Naive thymus-derived CD4-positive, alpha-beta T cell (primary cell): ENCODE measurements at regions not wholly inside any gene's neighbourhood (a gene's known extent, or its start where the extent isn't known, plus 50 kb on each side); places are given as distances from the start of the nearest gene placed in this dataset.

Source experiments
- ATAC-seq: fragments of 150-1000 bp; cut with Tn5 transposase; 2 replicates; pipeline ENCODE4 v1.10.0; 2021; ENCODE audit warnings: mild to moderate bottlenecking, moderate library complexity
- CTCF ChIA-PET: fragments of 350-600 bp; sonication (Branson Sonifier 250); formaldehyde crosslinking; loops from one replicate; lab custom pipeline; 2021; ENCODE audit warnings: antibody characterized with exemption; lab: Charles Lee
- POLR2A ChIA-PET: fragments of 350-600 bp; sonication (Branson Sonifier 250); formaldehyde crosslinking; loops from one replicate; lab custom pipeline; 2021; ENCODE audit warnings: antibody characterized with exemption, inconsistent platforms; lab: Charles Lee
- DNase-seq, 9 donors: peaks; one replicate each; pipeline versions ENCODE4 v3.0.0 to v3.0.0-alpha.2; 2020 to 2022; ENCODE audit warnings: mixed read lengths in 1 of 9
- H3K27ac ChIP-seq: one replicate; pipeline ENCODE4 v1.7.0; 2013; ENCODE audit warnings: mild to moderate bottlenecking, low read depth, low read length, moderate library complexity
- H3K27me3 ChIP-seq, 2 donors: one replicate each; pipeline ENCODE4 v1.7.0; 2013; ENCODE audit warnings: low read length in 2 of 2, mild to moderate bottlenecking in 2 of 2, moderate library complexity in 2 of 2; ENCODE audit not compliant: control insufficient read depth in 2 of 2, insufficient read depth in 2 of 2
- H3K36me3 ChIP-seq, 3 experiments: 1 replicate in 2 of 3; 2 replicates in 1 of 3; pipeline ENCODE4 v1.7.0; 2013; ENCODE audit warnings: low read length in 3 of 3, mild to moderate bottlenecking in 3 of 3, moderate library complexity in 1 of 3; ENCODE audit not compliant: insufficient read depth in 3 of 3, control insufficient read depth in 2 of 3
- H3K4me1 ChIP-seq, 2 donors: one replicate each; pipeline ENCODE4 v1.7.0; 2013; ENCODE audit warnings: low read length in 2 of 2, mild to moderate bottlenecking in 2 of 2, moderate library complexity in 1 of 2; ENCODE audit not compliant: control insufficient read depth in 2 of 2, insufficient read depth in 2 of 2
- H3K4me3 ChIP-seq: 2 replicates; pipeline ENCODE4 v1.7.0; 2013; ENCODE audit warnings: mild to moderate bottlenecking, low read length
- H3K9me3 ChIP-seq, 3 experiments: 1 replicate in 2 of 3; 2 replicates in 1 of 3; pipeline ENCODE4 v1.7.0; 2013; ENCODE audit warnings: low read length in 3 of 3; ENCODE audit not compliant: control insufficient read depth in 2 of 3
- H3K27ac Mint-ChIP-seq, 9 donors: one replicate each; pipeline ENCODE4 v1.8.0; 2020 to 2022; ENCODE audit warnings: mixed read lengths in 9 of 9, mild to moderate bottlenecking in 8 of 9, moderate library complexity in 5 of 9, inconsistent platforms in 2 of 9
- H3K27me3 Mint-ChIP-seq, 5 donors: one replicate each; pipeline ENCODE4 v1.8.0; 2021 to 2022; ENCODE audit warnings: mixed read lengths in 5 of 5, mild to moderate bottlenecking in 1 of 5
- H3K36me3 Mint-ChIP-seq, 5 donors: one replicate each; pipeline ENCODE4 v1.8.0; 2020 to 2022; ENCODE audit warnings: mixed read lengths in 5 of 5, mild to moderate bottlenecking in 3 of 5, inconsistent platforms in 1 of 5
- H3K4me1 Mint-ChIP-seq, 7 donors: one replicate each; pipeline ENCODE4 v1.8.0; 2020 to 2022; ENCODE audit warnings: mixed read lengths in 7 of 7, mild to moderate bottlenecking in 3 of 7, inconsistent platforms in 1 of 7
- H3K4me3 Mint-ChIP-seq, 10 donors: one replicate each; pipeline ENCODE4 v1.8.0; 2020 to 2022; ENCODE audit warnings: mild to moderate bottlenecking in 10 of 10, mixed read lengths in 10 of 10, moderate library complexity in 6 of 10, inconsistent platforms in 2 of 10
- H3K9me3 Mint-ChIP-seq, 11 donors: one replicate each; pipeline ENCODE4 v1.8.0; 2020 to 2022; ENCODE audit warnings: mixed read lengths in 11 of 11, mild to moderate bottlenecking in 4 of 11, inconsistent platforms in 1 of 11, moderate library complexity in 1 of 11
- intact Hi-C, 2 donors: fragments of 100-400 bp; cut with micrococcal nuclease; formaldehyde crosslinking; loops; one replicate each; pipeline ENCODE4 v1.15.1; 2023

DNA sequence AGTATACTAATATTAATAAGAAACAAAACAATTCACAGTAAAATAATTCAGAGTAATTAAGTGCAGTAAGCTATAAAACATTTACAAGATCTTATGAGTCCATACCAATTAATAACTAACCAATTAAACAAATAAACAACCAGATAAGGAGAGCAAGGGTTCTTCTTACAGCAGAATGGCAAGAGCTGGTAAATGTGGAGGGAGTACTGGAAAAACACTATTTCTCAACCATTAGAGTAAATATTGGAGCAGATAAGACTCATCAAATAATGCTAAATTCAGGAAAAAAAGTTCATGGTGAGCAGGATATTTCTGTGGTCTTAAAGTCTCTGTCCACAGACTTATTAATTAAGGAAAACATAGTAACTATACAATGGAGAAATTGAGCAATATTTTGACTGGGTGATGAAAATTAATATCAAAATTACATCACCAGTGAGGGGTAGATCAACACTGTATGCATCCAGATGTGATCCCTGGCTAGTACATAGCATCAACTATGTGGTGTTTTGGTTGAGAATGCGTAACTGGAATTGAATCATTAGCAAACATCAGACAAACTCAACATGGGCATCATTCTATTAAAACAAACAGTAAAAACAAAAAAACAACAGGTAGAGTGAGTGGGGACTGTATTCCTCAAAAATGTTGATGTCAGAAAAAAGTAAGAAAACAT is 1376.7 kb downstream of the PCDH19 start:
- H3K4me3 ChIP-seq: no peak overlapping the region
- ATAC-seq (no peak), DNase-seq (no peak)
- ChIA-PET POLR2A (no interaction called here), CTCF (no interaction called here)
- Mint-ChIP-seq H3K9me3 (no peaks in the 10 kb centered on the region), H3K27me3 (no peaks in the 10 kb centered on the region), H3K4me3 (no peak overlapping the region), H3K4me1 (no peaks in the 10 kb centered on the region), H3K36me3 (no peaks in the 10 kb centered on the region), H3K27ac (no peak overlapping the region)
- H3K4me1 ChIP-seq: no peaks in the 10 kb centered on the region
- no peak overlapping the region for H3K27ac ChIP-seq
- H3K36me3 ChIP-seq: no peaks in the 10 kb centered on the region
- no peaks in the 10 kb centered on the region for H3K9me3 ChIP-seq
- H3K27me3 ChIP-seq: no peaks in the 10 kb centered on the region
- intact Hi-C loops: no loop called here

GRCh38 chrX:99010957-99011356 is 1399.1 kb downstream of the PCDH19 start:
- intact Hi-C loops: no loop called here
- H3K4me3 Mint-ChIP-seq: no peak overlapping the region
- H3K4me3 ChIP-seq: no peak overlapping the region
- no peaks in the 10 kb centered on the region for H3K4me1 Mint-ChIP-seq
- ChIA-PET POLR2A (no interaction called here), CTCF (no interaction called here)
- H3K36me3 Mint-ChIP-seq: no peaks in the 10 kb centered on the region
- H3K27ac ChIP-seq: no peak overlapping the region
- no peak for DNase-seq
- no peaks in the 10 kb centered on the region for H3K27me3 ChIP-seq
- no peak overlapping the region for H3K27ac Mint-ChIP-seq
- no peak for ATAC-seq
- H3K9me3 ChIP-seq: no peaks in the 10 kb centered on the region
- no peaks in the 10 kb centered on the region for H3K27me3 Mint-ChIP-seq
- H3K9me3 Mint-ChIP-seq: peaks cover 0 to 5% (median 0%) of the 10 kb centered on the region in 11 donors
- no peaks in the 10 kb centered on the region for H3K36me3 ChIP-seq
- no peaks in the 10 kb centered on the region for H3K4me1 ChIP-seq

GRCh38 chrX:99001286-99001685 is 1408.8 kb downstream of the PCDH19 start:
- H3K27ac Mint-ChIP-seq: no peak overlapping the region
- H3K36me3 Mint-ChIP-seq: no peaks in the 10 kb centered on the region
- ChIA-PET CTCF (no interaction called here), POLR2A (no interaction called here)
- intact Hi-C loops: no loop called here
- no peak overlapping the region for H3K4me3 Mint-ChIP-seq
- no peak overlapping the region for H3K27ac ChIP-seq
- H3K36me3 ChIP-seq: no peaks in the 10 kb centered on the region
- peaks cover 0 to 18% (median 4%) of the 10 kb centered on the region in 11 donors for H3K9me3 Mint-ChIP-seq
- H3K27me3 Mint-ChIP-seq: no peaks in the 10 kb centered on the region
- no peaks in the 10 kb centered on the region for H3K4me1 Mint-ChIP-seq
- no peaks in the 10 kb centered on the region for H3K9me3 ChIP-seq
- no peaks in the 10 kb centered on the region for H3K4me1 ChIP-seq
- no peak for DNase-seq
- no peak for ATAC-seq
- no peaks in the 10 kb centered on the region for H3K27me3 ChIP-seq
- no peak overlapping the region for H3K4me3 ChIP-seq

- Histone ChIP-seq H3K9me3 (no peaks in the 10 kb centered on the region), H3K27ac (no peak overlapping the region), H3K4me3 (no peak overlapping the region), H3K27me3 (no peaks in the 10 kb centered on the region), H3K4me1 (no peaks in the 10 kb centered on the region), H3K36me3 (no peaks in the 10 kb centered on the region)
- H3K27me3 Mint-ChIP-seq: no peaks in the 10 kb centered on the region
- no peaks in the 10 kb centered on the region for H3K4me1 Mint-ChIP-seq
- no peaks in the 10 kb centered on the region for H3K36me3 Mint-ChIP-seq
- ATAC-seq: no peak
- DNase-seq: no peak
- H3K27ac Mint-ChIP-seq: no peak overlapping the region
- peaks cover 0 to 3% (median 0%) of the 10 kb centered on the region in 11 donors for H3K9me3 Mint-ChIP-seq
- ChIA-PET POLR2A (no interaction called here), CTCF (no interaction called here)
- intact Hi-C loops: no loop called here
- H3K4me3 Mint-ChIP-seq: no peak overlapping the region
Measured at GRCh38 chrX:98962996-98963395, 1447.1 kb downstream of the PCDH19 start.

DNA sequence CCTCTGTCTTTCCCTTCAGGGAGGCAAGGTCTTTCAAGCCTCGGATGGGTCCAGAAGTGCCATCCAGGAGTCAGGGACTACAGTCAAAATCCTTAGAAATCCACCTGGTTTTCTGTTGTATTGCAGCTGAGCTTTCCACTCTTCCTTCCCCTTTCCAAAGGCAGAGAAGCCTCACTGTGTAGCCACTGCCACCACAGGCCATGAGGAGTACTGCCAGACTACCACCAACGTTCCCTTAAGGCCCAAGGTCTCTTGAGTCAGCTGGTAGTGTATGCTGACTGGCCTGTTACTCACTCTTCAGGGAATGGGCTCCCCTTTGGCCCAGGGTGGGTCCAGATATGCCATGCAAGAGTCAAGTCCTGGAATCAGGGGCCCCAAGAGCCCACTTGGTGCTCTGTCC is 1454.1 kb downstream of the PCDH19 start:
- H3K27me3 ChIP-seq: no peaks in the 10 kb centered on the region
- POLR2A ChIA-PET: no interaction called here

DNA sequence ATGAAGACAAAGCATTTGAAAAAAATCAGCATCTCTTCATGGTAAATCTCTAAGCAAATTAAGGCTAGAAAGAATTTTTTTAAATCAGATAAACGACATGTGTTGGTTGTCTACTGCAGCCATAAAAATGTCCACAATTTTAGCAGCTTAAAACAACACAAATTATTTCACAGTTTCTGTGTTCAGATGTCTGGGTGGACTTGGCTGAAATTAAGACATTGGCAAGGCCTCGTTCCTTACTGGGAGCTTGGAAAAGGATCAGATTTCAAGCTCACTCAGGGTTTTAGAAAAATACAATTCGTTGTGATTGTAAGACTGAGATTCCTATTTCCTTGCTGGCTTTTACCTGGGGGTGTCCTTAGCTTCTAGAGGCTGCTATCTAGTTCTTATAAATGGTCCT is 1470.6 kb downstream of the PCDH19 start:
- Mint-ChIP-seq H3K27ac (no peak overlapping the region), H3K4me3 (no peak overlapping the region), H3K4me1 (no peaks in the 10 kb centered on the region), H3K9me3 (peaks cover 0 to 5% (median 0%) of the 10 kb centered on the region in 11 donors), H3K36me3 (no peaks in the 10 kb centered on the region), H3K27me3 (no peaks in the 10 kb centered on the region)
- ATAC-seq (no peak), DNase-seq (no peak)
- no peaks in the 10 kb centered on the region for H3K9me3 ChIP-seq
- no peaks in the 10 kb centered on the region for H3K4me1 ChIP-seq
- ChIA-PET CTCF (no interaction called here), POLR2A (no interaction called here)
- intact Hi-C loops: no loop called here
- no peak overlapping the region for H3K4me3 ChIP-seq
- no peaks in the 10 kb centered on the region for H3K36me3 ChIP-seq
- H3K27ac ChIP-seq: no peak overlapping the region
- no peaks in the 10 kb centered on the region for H3K27me3 ChIP-seq

More for the DNA sequence above, 1454.1 kb downstream of the PCDH19 start:
- Histone ChIP-seq H3K27ac (no peak overlapping the region), H3K4me3 (no peak overlapping the region), H3K36me3 (no peaks in the 10 kb centered on the region), H3K9me3 (no peaks in the 10 kb centered on the region), H3K4me1 (no peaks in the 10 kb centered on the region)
- Mint-ChIP-seq H3K4me1 (no peaks in the 10 kb centered on the region), H3K27ac (no peak overlapping the region), H3K4me3 (no peak overlapping the region), H3K9me3 (peaks cover 0 to 18% (median 2%) of the 10 kb centered on the region in 11 donors), H3K36me3 (no peaks in the 10 kb centered on the region), H3K27me3 (no peaks in the 10 kb centered on the region)
- no peak for DNase-seq
- CTCF ChIA-PET: no interaction called here
- intact Hi-C loops: no loop called here
- ATAC-seq: no peak

DNA sequence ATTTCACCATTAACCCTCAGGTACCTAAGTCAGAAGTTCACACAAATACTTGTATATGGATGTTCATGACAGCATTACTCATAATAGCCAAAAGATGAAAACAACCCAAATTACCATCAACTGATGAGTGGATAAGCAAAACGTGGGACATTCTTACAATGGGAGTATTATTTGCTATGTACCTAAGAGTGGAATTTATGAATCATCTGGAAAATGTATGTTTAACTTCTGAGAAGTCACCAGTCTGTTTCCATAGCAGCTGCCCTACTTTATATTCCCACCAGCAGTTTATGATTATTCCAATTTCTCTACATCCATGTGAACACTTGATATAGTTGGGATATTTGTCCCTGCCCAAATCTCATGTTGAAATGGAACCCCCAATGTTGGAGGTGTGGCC is 1478.9 kb downstream of the PCDH19 start:
- intact Hi-C loops: no loop called here
- POLR2A ChIA-PET: no interaction called here
- H3K36me3 ChIP-seq: no peaks in the 10 kb centered on the region
- Mint-ChIP-seq H3K27ac (no peak overlapping the region), H3K36me3 (no peaks in the 10 kb centered on the region), H3K4me1 (no peaks in the 10 kb centered on the region), H3K4me3 (no peak overlapping the region), H3K27me3 (no peaks in the 10 kb centered on the region), H3K9me3 (peaks cover 0 to 7% (median 0%) of the 10 kb centered on the region in 11 donors)
- H3K27me3 ChIP-seq: no peaks in the 10 kb centered on the region
- H3K27ac ChIP-seq: no peak overlapping the region
- H3K9me3 ChIP-seq: no peaks in the 10 kb centered on the region
- H3K4me1 ChIP-seq: no peaks in the 10 kb centered on the region
- ATAC-seq (no peak), DNase-seq (no peak)
- H3K4me3 ChIP-seq: no peak overlapping the region
- CTCF ChIA-PET: no interaction called here
